ENCODE measurements at regions not wholly inside any gene's neighbourhood (a gene's known extent, or its start where the extent isn't known, plus 50 kb on each side); places are given as distances from the start of the nearest gene placed in this dataset.

DNA sequence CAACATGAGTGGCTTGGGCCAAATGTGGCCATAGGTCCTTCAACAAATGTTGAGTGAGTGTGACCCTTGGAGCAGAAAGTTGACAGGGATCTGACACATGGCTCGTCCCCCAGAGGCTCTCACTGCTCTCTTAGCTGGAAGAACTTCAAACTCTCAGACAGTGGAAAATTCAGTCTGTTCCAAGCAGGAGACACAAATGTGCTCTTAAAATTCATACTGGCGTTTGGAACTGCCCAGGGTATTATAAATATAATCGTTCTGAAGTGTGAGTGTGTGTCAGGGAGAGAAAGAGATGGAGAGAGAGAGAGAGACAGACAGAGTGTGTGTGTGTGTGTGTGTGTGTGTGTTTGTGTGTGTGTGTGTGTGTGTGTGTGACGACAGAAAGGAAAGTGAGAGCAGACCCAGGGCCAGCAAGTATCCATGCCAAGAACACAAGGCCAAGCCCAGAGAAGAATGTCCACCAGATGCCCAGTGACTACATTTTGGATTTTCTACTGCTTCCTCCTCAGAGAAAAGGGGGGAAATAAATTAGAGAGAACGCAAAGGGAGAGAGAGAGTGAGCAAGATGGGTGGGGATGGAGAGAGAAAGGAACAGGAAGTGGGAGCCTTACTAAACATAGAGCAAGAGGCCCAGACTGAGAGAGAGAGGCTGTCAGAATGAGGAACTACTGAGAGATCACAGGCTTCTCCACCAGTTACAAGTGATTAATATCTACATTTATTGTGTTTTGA lies 193.6 kb upstream of the NUDT4 start:
- intact Hi-C loops (cut with DNase I; ENCODE audit: low total_unique reads) = no loop called here
- WGBS, 5 donors = 32 to 37% (median 33%) methylated on average over 5 of the region's 5 CpGs
- no peak for TF ChIP-seq CTCF (IDR thresholded peaks at IDR 0.05 in 8 of 11, conservative IDR thresholded peaks at IDR 0.05 in 3 of 11)
- no peak for TF ChIP-seq POLR2AphosphoS5 (IDR thresholded peaks at IDR 0.05)
- no peak for TF ChIP-seq POLR2A (IDR thresholded peaks at IDR 0.05)
- peak overlapping the region; percentile 13 to 87 (median 78) for H3K27ac ChIP-seq
- no peaks in the 10 kb centered on the region for H3K9me3 ChIP-seq
- peak overlapping the region in 1 of 8 donors; percentile 26 for H3K4me3 ChIP-seq
- H3K27me3 ChIP-seq (replicated peaks in 1 of 7) = no peaks in the 10 kb centered on the region
- peaks cover 0 to 43% (median 13%) of the 10 kb centered on the region in 6 donors for H3K4me1 ChIP-seq
- H3K36me3 ChIP-seq = no peaks in the 10 kb centered on the region
- no peak for DNase-seq

DNA sequence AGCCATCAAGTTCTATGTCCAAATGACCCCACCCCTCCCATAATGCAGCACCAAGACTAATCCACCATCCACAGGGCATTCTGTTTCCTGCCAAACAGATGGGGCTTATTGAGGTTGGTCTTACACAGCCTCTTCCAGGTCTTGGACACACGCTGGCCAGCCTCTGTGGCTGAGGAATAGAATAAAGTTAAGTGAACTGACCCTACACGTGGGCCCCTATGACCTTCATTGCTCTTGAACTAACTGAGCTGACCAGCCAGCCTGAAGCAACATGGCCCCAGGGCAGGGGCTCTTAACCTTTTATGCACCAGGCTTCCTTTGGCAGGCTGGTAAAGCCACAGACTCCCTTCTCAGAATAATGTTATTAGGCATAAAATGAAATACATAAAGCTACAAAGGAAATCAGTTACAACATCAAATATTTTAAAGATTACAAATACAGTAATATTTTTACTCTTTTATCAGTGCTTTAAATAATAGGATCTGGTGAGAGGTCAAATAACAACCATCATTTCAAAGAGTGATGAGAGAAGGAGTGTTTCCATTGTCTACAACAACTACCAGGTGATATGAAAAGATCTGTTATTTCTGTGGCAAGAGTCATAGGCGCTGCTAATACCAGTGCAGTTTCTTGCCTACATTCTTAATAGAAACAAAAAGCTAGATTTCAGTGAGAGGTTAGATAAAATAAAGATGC lies 192.9 kb upstream of the NUDT4 start:
- H3K4me1 ChIP-seq = peaks cover 0 to 43% (median 13%) of the 10 kb centered on the region in 6 donors
- intact Hi-C loops (cut with DNase I; ENCODE audit: low total_unique reads) = no loop called here
- peak overlapping the region; percentile 13 to 87 (median 78) for H3K27ac ChIP-seq
- peak overlapping the region in 1 of 8 donors; percentile 26 for H3K4me3 ChIP-seq
- TF ChIP-seq POLR2A (IDR thresholded peaks at IDR 0.05) (no peak), POLR2AphosphoS5 (IDR thresholded peaks at IDR 0.05) (no peak), CTCF (IDR thresholded peaks at IDR 0.05 in 8 of 11, conservative IDR thresholded peaks at IDR 0.05 in 3 of 11) (no peak)
- H3K9me3 ChIP-seq = no peaks in the 10 kb centered on the region
- 52 to 61% (median 54%) methylated on average over 3 of the region's 3 CpGs for WGBS, 5 donors
- no peaks in the 10 kb centered on the region for H3K36me3 ChIP-seq
- no peak for DNase-seq
- no peaks in the 10 kb centered on the region for H3K27me3 ChIP-seq (replicated peaks in 1 of 7)

DNA sequence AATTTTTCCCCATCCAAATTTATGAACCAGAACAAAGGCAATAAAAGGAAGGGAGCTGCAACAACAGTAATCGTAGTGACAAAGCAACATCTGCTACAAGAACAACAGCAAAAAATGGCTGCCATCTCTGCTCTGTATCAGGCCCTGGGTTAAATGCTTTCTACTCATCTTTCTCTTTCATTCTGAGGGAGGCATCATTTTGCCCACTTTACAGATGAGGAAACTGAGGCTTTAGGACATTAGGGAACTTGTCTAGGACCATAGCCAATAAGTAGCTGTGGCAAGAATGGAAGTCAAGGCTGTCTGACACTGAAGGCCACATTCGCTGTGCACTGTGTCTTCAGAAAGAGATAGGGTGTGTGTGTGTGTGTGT lies 192.4 kb upstream of the NUDT4 start:
- intact Hi-C loops (cut with DNase I; ENCODE audit: low total_unique reads) = no loop called here
- Histone ChIP-seq H3K9me3 (no peaks in the 10 kb centered on the region), H3K27me3 (replicated peaks in 1 of 7) (no peaks in the 10 kb centered on the region), H3K36me3 (no peaks in the 10 kb centered on the region), H3K4me3 (no peak overlapping the region), H3K4me1 (peaks cover 0 to 43% (median 13%) of the 10 kb centered on the region in 6 donors), H3K27ac (peak overlapping the region in 5 of 8 donors; percentile 58 to 87 (median 83))
- DNase-seq = no peak
- 54 to 89% (median 83%) methylated on average over 2 of the region's 2 CpGs for WGBS, 5 donors
- TF ChIP-seq CTCF (IDR thresholded peaks at IDR 0.05 in 8 of 11, conservative IDR thresholded peaks at IDR 0.05 in 3 of 11) = no peak
- no peak for TF ChIP-seq POLR2AphosphoS5 (IDR thresholded peaks at IDR 0.05)
- no peak for TF ChIP-seq POLR2A (IDR thresholded peaks at IDR 0.05)

- 56 to 92% (median 66%) methylated on average over 2 of the region's 2 CpGs for WGBS, 5 donors
- DNase-seq = no peak
- intact Hi-C loops (cut with DNase I; ENCODE audit: low total_unique reads) = no loop called here
- H3K4me3 ChIP-seq = no peak overlapping the region
- peaks cover 0 to 38% (median 13%) of the 10 kb centered on the region in 6 donors for H3K4me1 ChIP-seq
- no peaks in the 10 kb centered on the region for H3K27me3 ChIP-seq (replicated peaks in 1 of 7)
- no peaks in the 10 kb centered on the region for H3K36me3 ChIP-seq
- TF ChIP-seq POLR2AphosphoS5 (IDR thresholded peaks at IDR 0.05) (no peak), CTCF (IDR thresholded peaks at IDR 0.05 in 8 of 11, conservative IDR thresholded peaks at IDR 0.05 in 3 of 11) (no peak), POLR2A (IDR thresholded peaks at IDR 0.05) (no peak)
- H3K9me3 ChIP-seq = no peaks in the 10 kb centered on the region
- no peak overlapping the region for H3K27ac ChIP-seq
Measured at GRCh38 chr12:93186131-93186530, 191.6 kb upstream of the NUDT4 start.

Data from spleen (tissue), 11 donors.